OCI-LY3 (cell line): ENCODE measurements at regions not wholly inside any gene's neighbourhood (a gene's known extent, or its start where the extent isn't known, plus 50 kb on each side); places are given as distances from the start of the nearest gene placed in this dataset.

Experiments
- CTCF ChIP-seq: fragments of 200-600, 300-600 bp; sonication (generic); IDR thresholded peaks from 2 replicates; pipeline ENCODE4 v1.5.1; 2014; ENCODE audit warnings: antibody characterized with exemption, low read length, low read depth
- EZH2phosphoT487 ChIP-seq: fragments of 200-600 bp; shearing (Covaris generic); IDR thresholded peaks from 2 replicates; pipeline ENCODE4 v1.6.1; 2018; ENCODE audit warnings: antibody characterized with exemption, mixed run types, low read depth

GRCh38 chr11:13094930-13095687 is 86.0 kb downstream of the RASSF10 start:
- TF ChIP-seq CTCF (no peak), EZH2phosphoT487 (no peak)
